HepG2 (cell line): ENCODE measurements at regions not wholly inside any gene's neighbourhood (a gene's known extent, or its start where the extent isn't known, plus 50 kb on each side); places are given as distances from the start of the nearest gene placed in this dataset.

ENCODE experiments used
- ARHGAP35 ChIP-seq: sonication (generic); formaldehyde crosslinking; IDR thresholded peaks from 2 replicates; pipeline ENCODE4 v1.9.0; 2022; ENCODE audit warnings: mild to moderate bottlenecking, inconsistent platforms, moderate library complexity, missing genetic modification reagents, borderline replicate concordance
- ARID3A ChIP-seq: IDR thresholded peaks from 2 replicates; pipeline ENCODE4 v1.6.1; 2012; ENCODE audit warnings: low read depth, low read length, improper control_type of control experiment
- CEBPB ChIP-seq: IDR thresholded peaks from 2 replicates; pipeline ENCODE4 v1.6.1; 2011; ENCODE audit warnings: low read depth, low read length, improper control_type of control experiment, borderline replicate concordance
- ELF1 ChIP-seq: sonication (generic); formaldehyde crosslinking; IDR thresholded peaks from 2 replicates; pipeline ENCODE4 v1.4.0; 2020; ENCODE audit warnings: missing genetic modification reagents
- ELF4 ChIP-seq: sonication (generic); formaldehyde crosslinking; IDR thresholded peaks from 2 replicates; pipeline ENCODE4 v1.5.0; 2020; ENCODE audit warnings: missing genetic modification reagents, mild to moderate bottlenecking, moderate library complexity, borderline replicate concordance
- HMG20A ChIP-seq: IDR thresholded peaks from 2 replicates; pipeline ENCODE4 v1.6.1; 2016; ENCODE audit warnings: borderline replicate concordance
- JUN ChIP-seq: sonication (generic); formaldehyde crosslinking; IDR thresholded peaks from 2 replicates; pipeline ENCODE4 v1.4.0; 2020; ENCODE audit warnings: mild to moderate bottlenecking, missing genetic modification reagents
- NFATC3 ChIP-seq: sonication (generic); formaldehyde crosslinking; IDR thresholded peaks from 2 replicates; pipeline ENCODE4 v1.5.1; 2020; ENCODE audit warnings: mild to moderate bottlenecking, missing genetic modification reagents
- NR3C1 ChIP-seq: sonication (generic); formaldehyde crosslinking; IDR thresholded peaks from 2 replicates; pipeline ENCODE4 v1.4.0; 2020; ENCODE audit warnings: missing genetic modification reagents
- RBFOX2 ChIP-seq: fragments of 200-400 bp; formaldehyde crosslinking; IDR thresholded peaks from 2 replicates; pipeline ENCODE4 v1.6.1; 2017; ENCODE audit warnings: low read depth, mild to moderate bottlenecking, low read length
- RCOR2 ChIP-seq: IDR thresholded peaks from 2 replicates; pipeline ENCODE4 v1.6.1; 2016; ENCODE audit warnings: missing biosample characterization, missing genetic modification reagents
- SIN3A ChIP-seq: IDR thresholded peaks from 2 replicates; pipeline ENCODE4 v1.6.1; 2011; ENCODE audit warnings: low read depth, mild to moderate bottlenecking, control low read depth, low read length, borderline replicate concordance
- THAP8 ChIP-seq: sonication (generic); formaldehyde crosslinking; IDR thresholded peaks from 2 replicates; pipeline ENCODE4 v1.5.1; 2020; ENCODE audit warnings: missing genetic modification reagents, mild to moderate bottlenecking, borderline replicate concordance
- ZBTB38 ChIP-seq: sonication (generic); formaldehyde crosslinking; IDR thresholded peaks from 2 replicates; pipeline ENCODE4 v1.5.1; 2020; ENCODE audit warnings: mild to moderate bottlenecking, missing genetic modification reagents
- ZBTB43 ChIP-seq: sonication (generic); formaldehyde crosslinking; conservative IDR thresholded peaks from 2 replicates; pipeline ENCODE4 v1.4.0; 2020; ENCODE audit warnings: missing genetic modification reagents
- ZBTB49 ChIP-seq: sonication (generic); formaldehyde crosslinking; IDR thresholded peaks from 2 replicates; pipeline ENCODE4 v1.4.0; 2020; ENCODE audit warnings: missing genetic modification reagents, borderline replicate concordance
- ZFP37 ChIP-seq: sonication (generic); formaldehyde crosslinking; IDR thresholded peaks from 2 replicates; pipeline ENCODE4 v1.4.0; 2020; ENCODE audit warnings: missing genetic modification reagents, borderline replicate concordance
- ZMYM3 ChIP-seq: sonication (generic); formaldehyde crosslinking; IDR thresholded peaks from 2 replicates; pipeline ENCODE4 v1.5.1; 2020; ENCODE audit warnings: mild to moderate bottlenecking, missing genetic modification reagents
- ZNF260 ChIP-seq: sonication (generic); formaldehyde crosslinking; IDR thresholded peaks from 2 replicates; pipeline ENCODE4 v1.4.0; 2020; ENCODE audit warnings: missing genetic modification reagents, low read depth, mild to moderate bottlenecking, borderline replicate concordance
- ZNF547 ChIP-seq: sonication (generic); formaldehyde crosslinking; IDR thresholded peaks from 2 replicates; pipeline ENCODE4 v1.5.1; 2020; ENCODE audit warnings: mild to moderate bottlenecking, missing genetic modification reagents
- ZNF775 ChIP-seq: sonication (generic); formaldehyde crosslinking; IDR thresholded peaks from 2 replicates; pipeline ENCODE4 v1.4.0; 2020; ENCODE audit warnings: missing genetic modification reagents, mild to moderate bottlenecking, moderate library complexity, borderline replicate concordance
- TF ChIP-seq, protein P1 (sequence below): sonication (generic); formaldehyde crosslinking; IDR thresholded peaks from 2 replicates; pipeline ENCODE4 v1.4.0; 2020; ENCODE audit warnings: missing genetic modification reagents, low read depth, mild to moderate bottlenecking, borderline replicate concordance

- TF ChIP-seq THAP8 (CRISPR knock-in tag) (no peak), ARID3A (no peak), ZBTB49 (CRISPR knock-in tag) (no peak), SIN3A (no peak), ZFP37 (0 out of 2 replicates have a peak, but pooled peaks have one; percentile 32), ZBTB38 (CRISPR knock-in tag) (0 out of 2 replicates have a peak, but pooled peaks have one; percentile 45), CEBPB (no peak), NFATC3 (CRISPR knock-in tag) (no peak), ZNF260 (CRISPR knock-in tag) (no peak), ELF4 (CRISPR knock-in tag) (no peak), HMG20A (peak; percentile 47; the same call in 1 of the 2 replicates), RCOR2 (CRISPR knock-in tag) (0 out of 2 replicates have a peak, but pooled peaks have one; percentile 16), RBFOX2 (no peak), ZNF775 (CRISPR knock-in tag) (no peak), ZNF547 (CRISPR knock-in tag) (no peak), ELF1 (CRISPR knock-in tag) (peak; percentile 64), ZBTB43 (peak; percentile 60; the same call in 1 of the 2 replicates), ARHGAP35 (no peak), JUN (no peak), NR3C1 (CRISPR knock-in tag) (no peak), ZMYM3 (CRISPR knock-in tag) (peak; percentile 38; the same call in 1 of the 2 replicates)
- TF ChIP-seq, protein P1, sequence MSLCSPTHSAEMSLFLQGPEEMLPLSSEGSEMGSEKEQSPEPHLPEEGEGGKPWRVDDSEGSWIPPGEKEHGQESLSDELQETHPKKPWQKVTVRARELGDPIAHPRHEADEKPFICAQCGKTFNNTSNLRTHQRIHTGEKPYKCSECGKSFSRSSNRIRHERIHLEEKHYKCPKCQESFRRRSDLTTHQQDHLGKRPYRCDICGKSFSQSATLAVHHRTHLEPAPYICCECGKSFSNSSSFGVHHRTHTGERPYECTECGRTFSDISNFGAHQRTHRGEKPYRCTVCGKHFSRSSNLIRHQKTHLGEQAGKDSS = 0 out of 2 replicates have a peak, but pooled peaks have one; percentile 49
Measured at GRCh38 chr13:40345654-40346372, 320.6 kb downstream of the FOXO1 start (continued).
